ENCODE measurements at regions not wholly inside any gene's neighbourhood (a gene's known extent, or its start where the extent isn't known, plus 50 kb on each side); places are given as distances from the start of the nearest gene placed in this dataset.

DNA sequence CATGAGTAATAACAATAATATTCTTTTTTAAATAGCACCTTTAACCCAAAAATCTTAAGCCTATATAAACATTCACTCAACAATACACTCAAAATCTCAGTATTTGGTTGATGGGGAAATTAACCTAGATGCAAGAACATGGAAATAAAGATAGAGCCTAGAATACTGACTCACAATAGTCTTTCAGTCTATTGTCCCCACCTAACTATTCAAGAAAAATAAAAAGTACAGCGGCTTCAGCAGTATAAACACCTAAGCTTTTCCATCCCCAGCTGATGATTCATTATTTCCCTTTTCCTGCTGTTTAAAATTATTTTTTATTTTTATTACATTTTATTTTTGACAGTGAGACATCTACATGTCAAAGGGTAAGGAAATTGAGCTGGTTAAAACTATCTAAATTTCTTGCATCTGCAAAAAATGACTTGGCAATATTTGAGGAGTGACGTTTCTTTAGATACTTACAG lies 201.4 kb downstream of the FZD1 start:
- Histone ChIP-seq H3K27ac (replicated peaks; ENCODE audit: low read length) (no peak overlapping the region), H3K36me3 (replicated peaks in 1 of 2; ENCODE audit: control insufficient read depth in 2 of 2, insufficient read depth in 2 of 2, low read length in 2 of 2) (no peaks in the 10 kb centered on the region), H2BK5ac (ENCODE audit: low read length) (no peak overlapping the region), H2AK5ac (ENCODE audit: low read depth, low read length) (no peak overlapping the region), H3K79me1 (ENCODE audit: low read depth, low read length) (no peaks in the 10 kb centered on the region), H3K23ac (ENCODE audit: low read depth, low read length, poor library complexity) (no peak overlapping the region), H2BK120ac (ENCODE audit: low read depth, low read length) (no peak overlapping the region), H2AFZ (ENCODE audit: low read length) (no peak overlapping the region), H3K4me3 (ENCODE audit: low read length in 2 of 2) (no peak overlapping the region), H3K9ac (ENCODE audit: low read depth, low read length, poor library complexity) (no peak overlapping the region), H3K9me3 (replicated peaks in 1 of 2; ENCODE audit: control insufficient read depth in 2 of 2, insufficient read depth in 1 of 2, low read depth in 1 of 2, low read length in 2 of 2) (no peaks in the 10 kb centered on the region), H3K4me2 (ENCODE audit: insufficient read depth, low read length, poor library complexity, severe bottlenecking) (no peak overlapping the region), H4K8ac (ENCODE audit: low read depth, low read length) (no peak overlapping the region), H3K27me3 (ENCODE audit: control insufficient read depth in 3 of 3, insufficient read depth in 3 of 3, low read depth in 1 of 3, low read length in 3 of 3) (no peaks in the 10 kb centered on the region), H2BK15ac (ENCODE audit: low read length) (no peak overlapping the region), H2BK12ac (ENCODE audit: low read length) (no peak overlapping the region), H4K91ac (ENCODE audit: low read depth, low read length, poor library complexity) (no peak overlapping the region), H3K4me1 (ENCODE audit: control insufficient read depth in 2 of 2, insufficient read depth in 1 of 2, low read depth in 1 of 2, low read length in 2 of 2) (peaks cover 0 to 2% of the 10 kb centered on the region in 2 donors), H3K14ac (ENCODE audit: low read length) (no peak overlapping the region), H3K4ac (ENCODE audit: low read length) (no peak overlapping the region), H3K18ac (ENCODE audit: low read length) (no peak overlapping the region)
- no peak for DNase-seq (ENCODE audit: low spot score)
- WGBS, 2 donors (ENCODE audit: extremely low coverage in 2 of 2, insufficient read length in 2 of 2, insufficient replicate concordance in 1 of 2), result no CpG with 5 or more reads among the region's 2 CpGs

- peaks cover 0 to 4% of the 10 kb centered on the region in 2 donors for H3K9me3 ChIP-seq (replicated peaks in 1 of 2; ENCODE audit: control insufficient read depth in 2 of 2, insufficient read depth in 1 of 2, low read depth in 1 of 2, low read length in 2 of 2)
- H3K79me1 ChIP-seq (ENCODE audit: low read depth, low read length), result no peaks in the 10 kb centered on the region
- H3K18ac ChIP-seq (ENCODE audit: low read length), result no peak overlapping the region
- no peak overlapping the region for H2AK5ac ChIP-seq (ENCODE audit: low read depth, low read length)
- no peak overlapping the region for H3K9ac ChIP-seq (ENCODE audit: low read depth, low read length, poor library complexity)
- no peak overlapping the region for H4K8ac ChIP-seq (ENCODE audit: low read depth, low read length)
- no peak for DNase-seq (ENCODE audit: low spot score)
- H3K4me2 ChIP-seq (ENCODE audit: insufficient read depth, low read length, poor library complexity, severe bottlenecking), result no peak overlapping the region
- no peak overlapping the region for H3K23ac ChIP-seq (ENCODE audit: low read depth, low read length, poor library complexity)
- H3K27ac ChIP-seq (replicated peaks; ENCODE audit: low read length), result no peak overlapping the region
- H4K91ac ChIP-seq (ENCODE audit: low read depth, low read length, poor library complexity), result no peak overlapping the region
- no peak overlapping the region for H3K4ac ChIP-seq (ENCODE audit: low read length)
- no peaks in the 10 kb centered on the region for H3K27me3 ChIP-seq (ENCODE audit: control insufficient read depth in 3 of 3, insufficient read depth in 3 of 3, low read depth in 1 of 3, low read length in 3 of 3)
- no peak overlapping the region for H2AFZ ChIP-seq (ENCODE audit: low read length)
- no peak overlapping the region for H2BK5ac ChIP-seq (ENCODE audit: low read length)
- no peak overlapping the region for H3K14ac ChIP-seq (ENCODE audit: low read length)
- no peak overlapping the region for H3K4me3 ChIP-seq (ENCODE audit: low read length in 2 of 2)
- no peaks in the 10 kb centered on the region for H3K36me3 ChIP-seq (replicated peaks in 1 of 2; ENCODE audit: control insufficient read depth in 2 of 2, insufficient read depth in 2 of 2, low read length in 2 of 2)
- H2BK120ac ChIP-seq (ENCODE audit: low read depth, low read length), result no peak overlapping the region
- no peak overlapping the region for H2BK15ac ChIP-seq (ENCODE audit: low read length)
- peaks cover 0 to 2% of the 10 kb centered on the region in 2 donors for H3K4me1 ChIP-seq (ENCODE audit: control insufficient read depth in 2 of 2, insufficient read depth in 1 of 2, low read depth in 1 of 2, low read length in 2 of 2)
- no peak overlapping the region for H2BK12ac ChIP-seq (ENCODE audit: low read length)
Measured at GRCh38 chr7:91468256-91468655, 204.0 kb downstream of the FZD1 start.

DNA sequence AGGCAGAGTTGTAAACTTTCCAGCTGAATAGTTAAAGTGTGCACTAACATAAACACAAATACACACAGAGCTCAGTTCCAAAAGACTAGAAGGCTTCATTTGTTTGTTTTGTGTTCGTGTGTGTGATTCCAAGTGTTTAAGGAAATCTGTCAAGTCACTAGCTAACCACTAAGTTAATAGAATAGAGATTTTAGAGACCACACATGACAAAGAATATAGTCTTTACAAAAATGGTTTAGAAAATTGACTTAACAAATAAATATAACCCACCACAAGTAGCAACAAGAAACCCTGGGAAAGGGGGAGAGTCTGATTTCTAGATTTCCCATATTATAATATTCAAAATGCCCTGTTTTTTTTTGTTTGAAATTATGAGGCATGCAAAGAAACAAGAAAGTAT lies 209.4 kb downstream of the FZD1 start:
- Histone ChIP-seq H3K36me3 (replicated peaks in 1 of 2; ENCODE audit: control insufficient read depth in 2 of 2, insufficient read depth in 2 of 2, low read length in 2 of 2) (no peaks in the 10 kb centered on the region), H4K8ac (ENCODE audit: low read depth, low read length) (no peak overlapping the region), H3K27me3 (ENCODE audit: control insufficient read depth in 3 of 3, insufficient read depth in 3 of 3, low read depth in 1 of 3, low read length in 3 of 3) (no peaks in the 10 kb centered on the region), H3K14ac (ENCODE audit: low read length) (no peak overlapping the region), H3K27ac (replicated peaks; ENCODE audit: low read length) (no peak overlapping the region), H3K9me3 (replicated peaks in 1 of 2; ENCODE audit: control insufficient read depth in 2 of 2, insufficient read depth in 1 of 2, low read depth in 1 of 2, low read length in 2 of 2) (peaks cover 0 to 19% of the 10 kb centered on the region in 2 donors), H3K4ac (ENCODE audit: low read length) (no peak overlapping the region), H2BK5ac (ENCODE audit: low read length) (no peak overlapping the region), H2AFZ (ENCODE audit: low read length) (no peak overlapping the region), H2AK5ac (ENCODE audit: low read depth, low read length) (no peak overlapping the region), H3K23ac (ENCODE audit: low read depth, low read length, poor library complexity) (no peak overlapping the region), H4K91ac (ENCODE audit: low read depth, low read length, poor library complexity) (no peak overlapping the region), H3K4me2 (ENCODE audit: insufficient read depth, low read length, poor library complexity, severe bottlenecking) (no peak overlapping the region), H3K4me1 (ENCODE audit: control insufficient read depth in 2 of 2, insufficient read depth in 1 of 2, low read depth in 1 of 2, low read length in 2 of 2) (no peaks in the 10 kb centered on the region), H2BK12ac (ENCODE audit: low read length) (no peak overlapping the region), H3K18ac (ENCODE audit: low read length) (no peak overlapping the region), H3K4me3 (ENCODE audit: low read length in 2 of 2) (no peak overlapping the region), H2BK15ac (ENCODE audit: low read length) (no peak overlapping the region), H3K79me1 (ENCODE audit: low read depth, low read length) (no peaks in the 10 kb centered on the region), H3K9ac (ENCODE audit: low read depth, low read length, poor library complexity) (no peak overlapping the region), H2BK120ac (ENCODE audit: low read depth, low read length) (no peak overlapping the region)
- DNase-seq (ENCODE audit: low spot score), result no peak
- no CpG with 5 or more reads among the region's 1 CpG for WGBS, 2 donors (ENCODE audit: extremely low coverage in 2 of 2, insufficient read length in 2 of 2, insufficient replicate concordance in 1 of 2)

DNA sequence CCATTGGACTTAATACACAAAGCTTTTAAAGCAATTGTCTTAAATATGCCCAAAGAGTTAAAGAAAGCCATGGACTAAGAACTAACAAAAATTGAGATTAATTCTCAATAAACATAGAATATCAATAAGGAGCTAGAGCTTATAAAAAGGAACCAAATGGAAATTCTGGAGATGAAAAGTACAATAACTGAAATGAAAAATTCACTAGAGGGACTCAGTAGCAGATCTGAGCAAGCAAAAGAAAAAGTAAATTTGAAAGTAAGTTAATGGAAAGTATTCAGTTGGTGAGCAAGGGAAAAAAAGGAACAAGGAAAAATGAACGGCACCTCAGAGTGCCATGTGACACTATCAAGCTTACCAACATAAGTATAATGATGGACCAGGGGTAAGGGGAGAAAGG lies 209.8 kb downstream of the FZD1 start:
- Histone ChIP-seq H3K9ac (ENCODE audit: low read depth, low read length, poor library complexity) (no peak overlapping the region), H3K36me3 (replicated peaks in 1 of 2; ENCODE audit: control insufficient read depth in 2 of 2, insufficient read depth in 2 of 2, low read length in 2 of 2) (no peaks in the 10 kb centered on the region), H2AK5ac (ENCODE audit: low read depth, low read length) (no peak overlapping the region), H2BK12ac (ENCODE audit: low read length) (no peak overlapping the region), H3K27me3 (ENCODE audit: control insufficient read depth in 3 of 3, insufficient read depth in 3 of 3, low read depth in 1 of 3, low read length in 3 of 3) (no peaks in the 10 kb centered on the region), H4K91ac (ENCODE audit: low read depth, low read length, poor library complexity) (no peak overlapping the region), H3K79me1 (ENCODE audit: low read depth, low read length) (no peaks in the 10 kb centered on the region), H3K14ac (ENCODE audit: low read length) (no peak overlapping the region), H2AFZ (ENCODE audit: low read length) (no peak overlapping the region), H3K23ac (ENCODE audit: low read depth, low read length, poor library complexity) (no peak overlapping the region), H4K8ac (ENCODE audit: low read depth, low read length) (no peak overlapping the region), H3K4me2 (ENCODE audit: insufficient read depth, low read length, poor library complexity, severe bottlenecking) (no peak overlapping the region), H3K27ac (replicated peaks; ENCODE audit: low read length) (no peak overlapping the region), H2BK15ac (ENCODE audit: low read length) (no peak overlapping the region), H2BK5ac (ENCODE audit: low read length) (no peak overlapping the region), H3K4me1 (ENCODE audit: control insufficient read depth in 2 of 2, insufficient read depth in 1 of 2, low read depth in 1 of 2, low read length in 2 of 2) (no peaks in the 10 kb centered on the region), H3K4ac (ENCODE audit: low read length) (no peak overlapping the region), H3K4me3 (ENCODE audit: low read length in 2 of 2) (no peak overlapping the region), H3K18ac (ENCODE audit: low read length) (no peak overlapping the region), H3K9me3 (replicated peaks in 1 of 2; ENCODE audit: control insufficient read depth in 2 of 2, insufficient read depth in 1 of 2, low read depth in 1 of 2, low read length in 2 of 2) (peaks cover 0 to 19% of the 10 kb centered on the region in 2 donors), H2BK120ac (ENCODE audit: low read depth, low read length) (no peak overlapping the region)
- WGBS, 2 donors (ENCODE audit: extremely low coverage in 2 of 2, insufficient read length in 2 of 2, insufficient replicate concordance in 1 of 2), result no CpG with 5 or more reads among the region's 1 CpG
- no peak for DNase-seq (ENCODE audit: low spot score)
